Astrocyte (in vitro differentiated cells and primary cell): ENCODE measurements at regions not wholly inside any gene's neighbourhood (a gene's known extent, or its start where the extent isn't known, plus 50 kb on each side); places are given as distances from the start of the nearest gene placed in this dataset.

ENCODE experiments used
- CTCF ChIP-seq: IDR thresholded peaks from 2 replicates; pipeline ENCODE4 v1.5.1; 2011; ENCODE audit warnings: low read depth, mild to moderate bottlenecking, inconsistent platforms, low read length, moderate library complexity; ENCODE audit not compliant: insufficient read depth
- EZH2 ChIP-seq: IDR thresholded peaks from 2 replicates; pipeline ENCODE4 v1.6.1; 2012; ENCODE audit warnings: mild to moderate bottlenecking, low read length, inconsistent platforms; ENCODE audit not compliant: insufficient read depth

- TF ChIP-seq CTCF (no peak), EZH2 (no peak)
Observed at GRCh38 chr13:43981512-43982301, 102.0 kb downstream of the LACC1 start.
